Stimulated activated memory B cell treated with anti-CD40 and anti-IgM and Interleukin-4, amounts not matched to agents 10 μg/mL and 1 μg/mL and 100 μg/mL, for 72 hours (primary cell): ENCODE measurements at regions not wholly inside any gene's neighbourhood (a gene's known extent, or its start where the extent isn't known, plus 50 kb on each side); places are given as distances from the start of the nearest gene placed in this dataset.
A peak's percentile ranks its signal among the peaks of the same experiment; 100 is the strongest.

Experiments used
- ATAC-seq: fragments of 150-1000 bp; cut with Tn5 transposase; 2 replicates; pipeline ENCODE4 v1.10.0; 2021
- H3K27ac Mint-ChIP-seq: one replicate; pipeline ENCODE4 v1.8.0; 2022; ENCODE audit warnings: mild to moderate bottlenecking, mixed read lengths
- H3K27me3 Mint-ChIP-seq: one replicate; pipeline ENCODE4 v1.8.0; 2022; ENCODE audit warnings: mixed read lengths
- H3K36me3 Mint-ChIP-seq: one replicate; pipeline ENCODE4 v1.8.0; 2022; ENCODE audit warnings: mixed read lengths
- H3K4me1 Mint-ChIP-seq: one replicate; pipeline ENCODE4 v1.8.0; 2022; ENCODE audit warnings: mixed read lengths
- H3K4me3 Mint-ChIP-seq: one replicate; pipeline ENCODE4 v1.8.0; 2022; ENCODE audit warnings: mild to moderate bottlenecking, moderate library complexity, mixed read lengths
- H3K9me3 Mint-ChIP-seq: one replicate; pipeline ENCODE4 v1.8.0; 2022; ENCODE audit warnings: mixed read lengths

GRCh38 chr6:139939189-139939979 lies 564.9 kb upstream of the CITED2 start:
- no peaks in the 10 kb centered on the region for H3K27me3 Mint-ChIP-seq
- no peaks in the 10 kb centered on the region for H3K9me3 Mint-ChIP-seq
- H3K4me1 Mint-ChIP-seq: peaks cover 18% of the 10 kb centered on the region

GRCh38 chr6:139932671-139933070 lies 558.2 kb upstream of the CITED2 start:
- no peaks in the 10 kb centered on the region for H3K4me1 Mint-ChIP-seq
- H3K36me3 Mint-ChIP-seq: no peaks in the 10 kb centered on the region
- H3K27ac Mint-ChIP-seq: no peak overlapping the region
- no peak for ATAC-seq
- no peak overlapping the region for H3K4me3 Mint-ChIP-seq
- H3K9me3 Mint-ChIP-seq: no peaks in the 10 kb centered on the region
- no peaks in the 10 kb centered on the region for H3K27me3 Mint-ChIP-seq

More at GRCh38 chr6:139939189-139939979, 564.9 kb upstream of the CITED2 start:
- Mint-ChIP-seq H3K4me3 (no peak overlapping the region), H3K27ac (no peak overlapping the region), H3K36me3 (no peaks in the 10 kb centered on the region)
- ATAC-seq: no peak

GRCh38 chr6:139931747-139932146 lies 557.3 kb upstream of the CITED2 start:
- Mint-ChIP-seq H3K4me3 (no peak overlapping the region), H3K36me3 (no peaks in the 10 kb centered on the region), H3K9me3 (no peaks in the 10 kb centered on the region), H3K4me1 (no peaks in the 10 kb centered on the region), H3K27ac (no peak overlapping the region), H3K27me3 (no peaks in the 10 kb centered on the region)
- no peak for ATAC-seq

- no peak overlapping the region for H3K4me3 Mint-ChIP-seq
- no peaks in the 10 kb centered on the region for H3K27me3 Mint-ChIP-seq
- H3K27ac Mint-ChIP-seq: no peak overlapping the region
- no peaks in the 10 kb centered on the region for H3K4me1 Mint-ChIP-seq
- H3K9me3 Mint-ChIP-seq: no peaks in the 10 kb centered on the region
- H3K36me3 Mint-ChIP-seq: no peaks in the 10 kb centered on the region
- no peak for ATAC-seq
These were observed 553.4 kb upstream of the CITED2 start for GRCh38 chr6:139927742-139928305.

- Mint-ChIP-seq H3K4me1 (no peaks in the 10 kb centered on the region), H3K36me3 (no peaks in the 10 kb centered on the region), H3K27ac (no peak overlapping the region), H3K27me3 (no peaks in the 10 kb centered on the region), H3K4me3 (no peak overlapping the region), H3K9me3 (no peaks in the 10 kb centered on the region)
- ATAC-seq: no peak
These were observed 552.8 kb upstream of the CITED2 start for GRCh38 chr6:139927236-139927635.

GRCh38 chr6:139926711-139927110 lies 552.3 kb upstream of the CITED2 start:
- Mint-ChIP-seq H3K4me3 (no peak overlapping the region), H3K27ac (no peak overlapping the region), H3K36me3 (no peaks in the 10 kb centered on the region), H3K9me3 (no peaks in the 10 kb centered on the region), H3K4me1 (no peaks in the 10 kb centered on the region), H3K27me3 (no peaks in the 10 kb centered on the region)
- no peak for ATAC-seq

GRCh38 chr6:139925894-139926641 lies 551.6 kb upstream of the CITED2 start:
- Mint-ChIP-seq H3K36me3 (no peaks in the 10 kb centered on the region), H3K9me3 (no peaks in the 10 kb centered on the region), H3K4me1 (no peaks in the 10 kb centered on the region), H3K4me3 (no peak overlapping the region), H3K27me3 (no peaks in the 10 kb centered on the region), H3K27ac (no peak overlapping the region)
- no peak for ATAC-seq

GRCh38 chr6:139923964-139924475 lies 549.6 kb upstream of the CITED2 start:
- Mint-ChIP-seq H3K36me3 (no peaks in the 10 kb centered on the region), H3K27me3 (no peaks in the 10 kb centered on the region), H3K27ac (no peak overlapping the region), H3K9me3 (no peaks in the 10 kb centered on the region), H3K4me1 (peaks cover 14% of the 10 kb centered on the region), H3K4me3 (no peak overlapping the region)
- ATAC-seq: no peak

- no peak for ATAC-seq
- no peak overlapping the region for H3K27ac Mint-ChIP-seq
- H3K9me3 Mint-ChIP-seq: no peaks in the 10 kb centered on the region
- peaks cover 14% of the 10 kb centered on the region for H3K4me1 Mint-ChIP-seq
- no peak overlapping the region for H3K4me3 Mint-ChIP-seq
- H3K36me3 Mint-ChIP-seq: no peaks in the 10 kb centered on the region
- H3K27me3 Mint-ChIP-seq: no peaks in the 10 kb centered on the region
These were observed 547.8 kb upstream of the CITED2 start for GRCh38 chr6:139922236-139922635.

- H3K36me3 Mint-ChIP-seq: no peaks in the 10 kb centered on the region
- H3K27me3 Mint-ChIP-seq: no peaks in the 10 kb centered on the region
- ATAC-seq: no peak
- no peaks in the 10 kb centered on the region for H3K9me3 Mint-ChIP-seq
- peaks cover 14% of the 10 kb centered on the region for H3K4me1 Mint-ChIP-seq
- H3K27ac Mint-ChIP-seq: peak overlapping the region; percentile 33
- no peak overlapping the region for H3K4me3 Mint-ChIP-seq
These were observed 546.3 kb upstream of the CITED2 start for GRCh38 chr6:139920776-139921100.

GRCh38 chr6:139920027-139920775 lies 545.8 kb upstream of the CITED2 start:
- Mint-ChIP-seq H3K4me3 (peak overlapping the region; percentile 18), H3K4me1 (peaks cover 14% of the 10 kb centered on the region), H3K27ac (peak overlapping the region; percentile 33), H3K9me3 (no peaks in the 10 kb centered on the region), H3K27me3 (no peaks in the 10 kb centered on the region), H3K36me3 (no peaks in the 10 kb centered on the region)
- no peak for ATAC-seq

GRCh38 chr6:139919107-139920026 lies 544.9 kb upstream of the CITED2 start:
- ATAC-seq: no peak
- Mint-ChIP-seq H3K36me3 (no peaks in the 10 kb centered on the region), H3K4me1 (peaks cover 14% of the 10 kb centered on the region), H3K4me3 (peak overlapping the region; percentile 18), H3K27ac (peak overlapping the region; percentile 33), H3K27me3 (no peaks in the 10 kb centered on the region), H3K9me3 (no peaks in the 10 kb centered on the region)

GRCh38 chr6:139917951-139918630 lies 543.6 kb upstream of the CITED2 start:
- no peak overlapping the region for H3K27ac Mint-ChIP-seq
- no peaks in the 10 kb centered on the region for H3K9me3 Mint-ChIP-seq
- peaks cover 14% of the 10 kb centered on the region for H3K4me1 Mint-ChIP-seq
- H3K4me3 Mint-ChIP-seq: no peak overlapping the region
- no peaks in the 10 kb centered on the region for H3K27me3 Mint-ChIP-seq
- no peak for ATAC-seq
- no peaks in the 10 kb centered on the region for H3K36me3 Mint-ChIP-seq

GRCh38 chr6:139914910-139915309 lies 540.5 kb upstream of the CITED2 start:
- Mint-ChIP-seq H3K27ac (no peak overlapping the region), H3K36me3 (no peaks in the 10 kb centered on the region), H3K4me3 (no peak overlapping the region), H3K4me1 (peaks cover 6% of the 10 kb centered on the region), H3K27me3 (no peaks in the 10 kb centered on the region), H3K9me3 (no peaks in the 10 kb centered on the region)
- ATAC-seq: no peak
